RWPE1 (cell line): ENCODE measurements at regions not wholly inside any gene's neighbourhood (a gene's known extent, or its start where the extent isn't known, plus 50 kb on each side); places are given as distances from the start of the nearest gene placed in this dataset.

Experiments
- CTCF ChIA-PET: fragments of 350-600 bp; sonication (Branson Sonifier 250); formaldehyde crosslinking; extraction: SDS; loops from one replicate; lab custom pipeline; 2021; lab: Yijun Ruan, JAX
- POLR2A ChIA-PET: fragments of 400-600 bp; formaldehyde crosslinking; extraction: SDS; loops from one replicate; lab custom pipeline; 2020; ENCODE audit warnings: antibody characterized with exemption; ENCODE audit not compliant: low non-redundant PET; lab: Yijun Ruan, JAX
- DNase-seq: peaks from one replicate; pipeline ENCODE4 v3.0.0; 2012; ENCODE audit warnings: low spot score
- H3K27ac ChIP-seq: fragments of 450-650 bp; 2 replicates; pipeline ENCODE4 v1.5.1; 2017
- TF ChIP-seq, protein P1 (sequence below): fragments of 450-650 bp; conservative IDR thresholded peaks from 2 replicates; pipeline ENCODE4 v1.5.1; 2017; ENCODE audit warnings: low read depth, mild to moderate bottlenecking

DNA sequence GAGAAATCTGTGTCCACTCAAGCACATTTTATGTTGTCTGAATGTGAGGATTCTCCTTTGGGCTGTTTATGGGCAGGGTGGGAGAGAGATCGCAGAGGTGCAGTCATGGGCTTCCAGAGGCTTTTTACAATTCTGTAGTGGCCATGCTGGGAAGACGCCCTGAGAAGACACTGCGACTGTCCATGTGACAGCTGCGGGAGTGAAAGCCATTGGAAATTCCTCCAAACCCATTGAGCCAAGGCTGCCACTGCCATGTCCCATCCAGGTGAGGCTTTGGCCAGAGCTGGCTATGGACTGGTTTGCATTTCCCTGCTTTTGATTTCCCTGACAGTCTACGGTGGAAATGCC, 216.9 kb upstream of the ECI2 start:
- peak overlapping the region; percentile 88 for H3K27ac ChIP-seq
- TF ChIP-seq, protein P1, sequence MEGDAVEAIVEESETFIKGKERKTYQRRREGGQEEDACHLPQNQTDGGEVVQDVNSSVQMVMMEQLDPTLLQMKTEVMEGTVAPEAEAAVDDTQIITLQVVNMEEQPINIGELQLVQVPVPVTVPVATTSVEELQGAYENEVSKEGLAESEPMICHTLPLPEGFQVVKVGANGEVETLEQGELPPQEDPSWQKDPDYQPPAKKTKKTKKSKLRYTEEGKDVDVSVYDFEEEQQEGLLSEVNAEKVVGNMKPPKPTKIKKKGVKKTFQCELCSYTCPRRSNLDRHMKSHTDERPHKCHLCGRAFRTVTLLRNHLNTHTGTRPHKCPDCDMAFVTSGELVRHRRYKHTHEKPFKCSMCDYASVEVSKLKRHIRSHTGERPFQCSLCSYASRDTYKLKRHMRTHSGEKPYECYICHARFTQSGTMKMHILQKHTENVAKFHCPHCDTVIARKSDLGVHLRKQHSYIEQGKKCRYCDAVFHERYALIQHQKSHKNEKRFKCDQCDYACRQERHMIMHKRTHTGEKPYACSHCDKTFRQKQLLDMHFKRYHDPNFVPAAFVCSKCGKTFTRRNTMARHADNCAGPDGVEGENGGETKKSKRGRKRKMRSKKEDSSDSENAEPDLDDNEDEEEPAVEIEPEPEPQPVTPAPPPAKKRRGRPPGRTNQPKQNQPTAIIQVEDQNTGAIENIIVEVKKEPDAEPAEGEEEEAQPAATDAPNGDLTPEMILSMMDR = no peak
- POLR2A ChIA-PET = no interaction called here
- CTCF ChIA-PET = interaction anchor here (0.6 to 0.8 kb wide), 2 partner anchors 87 to 231 kb away, joined by 3 to 4 read pairs; no protein-coding TSS in a partner anchor
- DNase-seq = no peak

DNA sequence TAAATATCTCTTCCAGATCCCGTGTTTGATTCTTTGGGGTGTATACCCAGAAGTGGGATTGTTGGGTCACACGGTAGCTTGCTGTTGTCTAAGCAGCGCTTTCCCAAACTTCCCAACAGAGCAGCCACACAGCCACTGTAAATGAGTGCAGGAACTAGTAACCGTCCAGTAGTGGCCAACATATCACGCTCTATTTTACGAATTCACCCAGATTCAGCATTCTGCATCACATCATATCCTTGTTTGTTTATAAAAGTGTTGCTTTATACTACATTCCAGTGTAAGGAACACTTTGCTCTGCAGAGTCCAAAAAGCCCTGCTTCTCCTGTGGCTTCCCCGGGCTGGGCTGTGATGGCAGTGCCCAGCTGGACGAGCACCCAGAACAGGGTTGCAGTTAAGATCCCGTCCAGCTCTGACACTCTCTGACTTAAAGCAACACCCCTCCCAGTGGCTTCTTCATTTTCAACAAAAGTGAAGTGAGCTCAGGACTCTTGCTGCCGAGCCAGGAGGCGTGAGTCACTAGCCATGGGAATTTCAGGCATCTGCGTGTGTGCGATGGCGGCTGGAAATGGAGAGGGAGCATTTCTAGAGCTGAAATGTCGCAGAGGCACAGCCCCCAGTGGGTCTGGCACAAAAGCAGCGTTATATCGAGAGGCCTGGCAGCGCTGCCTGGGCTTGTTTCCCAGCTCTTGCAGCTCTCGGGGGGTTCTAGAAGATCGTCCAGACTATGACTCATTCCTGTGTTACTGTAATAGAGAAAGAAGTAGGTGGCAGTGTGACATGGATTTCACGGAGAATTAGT, 216.3 kb upstream of the ECI2 start:
- ChIA-PET CTCF (interaction anchor here (0.6 to 0.8 kb wide), 5 partner anchors 26 to 1312 kb away, joined by 3 to 4 read pairs (median 3); no protein-coding TSS in a partner anchor), POLR2A (no interaction called here)
- H3K27ac ChIP-seq = peak overlapping the region; percentile 88
- TF ChIP-seq, protein P1 = no peak
- peak; percentile 79 for DNase-seq

DNA sequence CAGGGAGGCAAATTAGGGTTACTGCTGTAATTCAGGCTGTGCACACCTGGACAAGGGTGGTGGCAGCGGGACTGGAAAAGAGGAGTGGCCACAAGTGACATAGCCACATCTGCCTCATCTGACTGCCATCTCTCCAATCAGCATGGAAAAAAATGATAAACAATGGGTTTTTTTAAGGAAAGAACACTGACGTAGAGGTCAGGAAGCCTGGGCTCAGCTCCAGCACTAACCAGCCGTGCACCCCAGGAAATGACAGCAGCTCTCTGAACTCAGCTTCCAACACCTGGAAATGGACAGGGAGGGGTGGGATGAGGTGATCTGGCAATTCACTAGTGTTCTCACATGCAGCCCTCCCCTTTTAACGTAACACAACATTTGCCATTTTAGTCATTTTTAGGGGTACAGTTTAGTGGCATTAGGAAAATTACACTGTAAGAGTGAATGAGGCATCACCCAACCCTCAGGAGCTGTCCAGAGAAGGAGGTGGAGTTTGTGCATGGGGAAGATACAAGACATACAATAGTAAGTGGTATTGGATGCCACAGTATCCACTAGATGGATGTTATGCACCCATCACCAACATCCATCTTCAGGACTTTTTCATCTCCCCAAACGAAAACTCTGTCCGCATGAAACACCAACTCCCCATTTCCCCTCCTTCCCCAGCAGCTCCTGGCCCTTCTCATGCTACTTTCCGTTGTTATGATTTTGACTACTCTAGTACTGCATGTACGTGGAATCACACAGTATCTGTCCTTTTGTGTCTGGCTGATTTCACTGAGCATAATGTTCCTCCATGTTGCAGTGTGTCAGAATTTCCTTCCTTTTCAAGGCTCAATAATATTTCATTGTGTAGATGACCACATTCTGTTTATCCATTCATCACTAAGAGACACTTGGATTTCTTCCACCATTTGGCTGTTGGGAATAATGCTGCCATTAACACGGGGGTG, 215.5 kb upstream of the ECI2 start:
- POLR2A ChIA-PET = no interaction called here
- CTCF ChIA-PET = interaction anchor here (0.6 kb wide), 1 partner anchor 1312 kb away, joined by 3 read pairs; no protein-coding TSS in a partner anchor
- TF ChIP-seq, protein P1 = no peak
- peak overlapping the region; percentile 88 for H3K27ac ChIP-seq
- DNase-seq = no peak

DNA sequence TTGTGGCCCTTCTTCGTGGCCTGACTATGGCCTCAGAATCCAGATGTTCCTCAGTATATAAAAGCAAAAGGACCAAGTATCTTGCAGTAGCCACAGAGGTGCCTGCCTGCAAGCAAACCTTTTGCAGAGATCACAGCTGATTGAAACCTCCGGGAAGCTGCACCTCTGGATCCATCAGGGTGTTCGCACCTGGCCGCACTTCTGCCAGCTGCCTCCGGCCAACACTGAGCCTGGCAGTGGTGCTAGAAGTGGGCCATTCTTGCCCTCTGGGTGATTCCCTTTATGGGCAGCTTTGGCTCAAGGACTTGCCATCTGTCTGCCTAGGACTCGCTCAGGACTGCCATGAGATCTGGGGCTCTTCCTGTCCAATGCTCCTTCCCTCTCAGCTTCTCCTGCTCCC, 214.6 kb upstream of the ECI2 start:
- TF ChIP-seq, protein P1 = no peak
- no peak for DNase-seq
- peak overlapping the region; percentile 66 for H3K27ac ChIP-seq
- ChIA-PET POLR2A (no interaction called here), CTCF (interaction anchor here (0.7 kb wide), 1 partner anchor 1193 kb away, joined by 3 read pairs; no protein-coding TSS in a partner anchor)

DNA sequence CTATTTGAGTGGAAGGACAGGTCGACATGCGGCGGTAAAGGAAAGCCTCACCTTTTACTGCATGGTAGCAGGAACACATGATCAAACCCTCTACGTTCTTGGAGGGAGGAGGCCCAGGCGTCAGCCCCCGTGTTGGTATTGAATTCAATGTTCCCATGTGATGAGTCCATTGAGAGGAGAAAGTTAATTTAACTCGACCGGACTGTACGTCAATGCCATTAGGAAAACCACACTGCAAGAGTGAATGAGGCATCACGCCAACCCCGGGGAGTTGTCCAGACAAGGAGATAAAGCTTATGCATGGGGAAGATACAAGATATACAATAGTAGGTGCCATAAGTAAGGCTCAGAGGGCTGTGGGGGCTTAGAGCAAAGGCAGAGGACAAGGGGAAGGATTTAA, 213.9 kb upstream of the ECI2 start:
- ChIA-PET POLR2A (no interaction called here), CTCF (no interaction called here)
- DNase-seq = no peak
- TF ChIP-seq, protein P1 = no peak
- no peak overlapping the region for H3K27ac ChIP-seq

DNA sequence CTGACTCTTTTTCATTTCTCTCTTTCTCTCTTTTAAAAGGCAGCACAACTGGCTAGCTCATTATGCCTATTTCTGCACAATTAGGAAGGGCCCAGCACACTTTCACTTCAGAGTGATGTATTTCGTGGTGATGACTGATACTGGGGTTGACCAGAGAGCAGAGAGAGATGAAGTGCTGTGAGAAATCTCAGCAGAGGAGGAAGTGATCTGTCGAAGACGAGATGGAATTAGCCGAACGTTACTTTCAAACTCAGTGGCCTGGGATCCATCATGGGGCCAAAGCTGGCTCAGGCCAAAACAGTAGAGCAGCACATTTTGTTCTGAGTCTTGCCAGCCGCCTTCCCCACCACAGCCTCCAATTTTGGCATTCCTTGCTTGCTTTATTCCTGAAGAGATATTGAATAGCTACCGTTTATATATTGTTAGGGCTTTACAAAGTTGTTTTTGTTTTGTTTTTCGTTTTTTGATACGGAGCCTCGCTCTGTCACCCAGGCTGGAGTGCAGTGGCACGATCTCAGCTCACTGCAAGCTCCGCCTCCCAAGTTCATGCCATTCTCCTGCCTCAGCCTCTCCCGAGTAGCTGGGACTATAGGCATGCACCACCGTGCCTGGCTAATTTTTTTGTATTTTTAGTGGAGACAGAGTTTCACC, 213.2 kb upstream of the ECI2 start:
- DNase-seq = no peak
- H3K27ac ChIP-seq = no peak overlapping the region
- ChIA-PET POLR2A (no interaction called here), CTCF (interaction anchor here (0.5 kb wide), 1 partner anchor 269 kb away, joined by 4 read pairs; no protein-coding TSS in a partner anchor)
- TF ChIP-seq, protein P1 = no peak
